BE2C (cell line): ENCODE measurements at regions not wholly inside any gene's neighbourhood (a gene's known extent, or its start where the extent isn't known, plus 50 kb on each side); places are given as distances from the start of the nearest gene placed in this dataset.

ENCODE experiments used
- DNase-seq: peaks from one replicate; pipeline ENCODE4 v3.0.0-alpha.2; 2020
- H3K27me3 ChIP-seq: fragments of 250-450 bp; sonication (Bioruptor Pico); 2 replicates; pipeline ENCODE4 v1.5.1; 2020; ENCODE audit warnings: mild to moderate bottlenecking
- H3K36me3 ChIP-seq: fragments of 250-450 bp; sonication (Bioruptor Pico); 2 replicates; pipeline ENCODE4 v1.5.1; 2020; ENCODE audit warnings: mild to moderate bottlenecking
- H3K4me1 ChIP-seq: fragments of 250-450 bp; sonication (Bioruptor Pico); 2 replicates; pipeline ENCODE4 v1.5.1; 2020
- H3K4me3 ChIP-seq: 2 replicates; pipeline ENCODE4 v1.5.1; 2011; ENCODE audit warnings: low read depth, low read length
- H3K9me3 ChIP-seq: fragments of 250-450 bp; sonication (Bioruptor Pico); 2 replicates; pipeline ENCODE4 v1.5.1; 2020
- TF ChIP-seq, protein P1 (sequence below): IDR thresholded peaks from 2 replicates; pipeline ENCODE4 v1.5.1; 2012; ENCODE audit warnings: mild to moderate bottlenecking, low read depth, low read length

DNA sequence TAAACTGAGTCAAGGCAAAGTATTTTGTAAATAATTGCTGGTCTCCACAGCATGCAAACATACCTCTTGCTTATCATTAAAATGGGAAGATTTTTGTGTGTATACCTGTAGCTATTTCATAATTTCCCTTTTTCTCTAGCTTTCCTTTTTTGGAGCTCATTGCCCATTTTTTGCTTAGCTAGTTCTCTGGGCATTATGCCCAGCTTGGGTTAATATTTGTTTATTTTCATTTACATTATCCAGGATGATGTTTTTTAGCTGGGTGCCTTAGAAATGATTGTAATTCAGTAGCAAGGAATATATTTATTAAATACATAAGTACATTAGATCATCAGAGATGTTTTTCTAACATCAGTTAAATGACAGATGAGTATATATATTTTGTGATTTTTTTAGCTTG lies 1271.7 kb upstream of the GBE1 start:
- Histone ChIP-seq H3K27me3 (no peaks in the 10 kb centered on the region), H3K9me3 (no peaks in the 10 kb centered on the region), H3K4me1 (no peaks in the 10 kb centered on the region), H3K4me3 (no peak overlapping the region), H3K36me3 (no peaks in the 10 kb centered on the region)
- DNase-seq = no peak
- TF ChIP-seq, protein P1, sequence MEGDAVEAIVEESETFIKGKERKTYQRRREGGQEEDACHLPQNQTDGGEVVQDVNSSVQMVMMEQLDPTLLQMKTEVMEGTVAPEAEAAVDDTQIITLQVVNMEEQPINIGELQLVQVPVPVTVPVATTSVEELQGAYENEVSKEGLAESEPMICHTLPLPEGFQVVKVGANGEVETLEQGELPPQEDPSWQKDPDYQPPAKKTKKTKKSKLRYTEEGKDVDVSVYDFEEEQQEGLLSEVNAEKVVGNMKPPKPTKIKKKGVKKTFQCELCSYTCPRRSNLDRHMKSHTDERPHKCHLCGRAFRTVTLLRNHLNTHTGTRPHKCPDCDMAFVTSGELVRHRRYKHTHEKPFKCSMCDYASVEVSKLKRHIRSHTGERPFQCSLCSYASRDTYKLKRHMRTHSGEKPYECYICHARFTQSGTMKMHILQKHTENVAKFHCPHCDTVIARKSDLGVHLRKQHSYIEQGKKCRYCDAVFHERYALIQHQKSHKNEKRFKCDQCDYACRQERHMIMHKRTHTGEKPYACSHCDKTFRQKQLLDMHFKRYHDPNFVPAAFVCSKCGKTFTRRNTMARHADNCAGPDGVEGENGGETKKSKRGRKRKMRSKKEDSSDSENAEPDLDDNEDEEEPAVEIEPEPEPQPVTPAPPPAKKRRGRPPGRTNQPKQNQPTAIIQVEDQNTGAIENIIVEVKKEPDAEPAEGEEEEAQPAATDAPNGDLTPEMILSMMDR = no peak

GRCh38 chr3:83023086-83023485 lies 1261.6 kb upstream of the GBE1 start:
- TF ChIP-seq, protein P1 = no peak
- peaks cover 2% of the 10 kb centered on the region; the same call in 1 of the 2 replicates for H3K9me3 ChIP-seq
- no peak for DNase-seq
- H3K4me1 ChIP-seq = no peaks in the 10 kb centered on the region
- no peaks in the 10 kb centered on the region for H3K27me3 ChIP-seq
- H3K4me3 ChIP-seq = no peak overlapping the region
- no peaks in the 10 kb centered on the region for H3K36me3 ChIP-seq

DNA sequence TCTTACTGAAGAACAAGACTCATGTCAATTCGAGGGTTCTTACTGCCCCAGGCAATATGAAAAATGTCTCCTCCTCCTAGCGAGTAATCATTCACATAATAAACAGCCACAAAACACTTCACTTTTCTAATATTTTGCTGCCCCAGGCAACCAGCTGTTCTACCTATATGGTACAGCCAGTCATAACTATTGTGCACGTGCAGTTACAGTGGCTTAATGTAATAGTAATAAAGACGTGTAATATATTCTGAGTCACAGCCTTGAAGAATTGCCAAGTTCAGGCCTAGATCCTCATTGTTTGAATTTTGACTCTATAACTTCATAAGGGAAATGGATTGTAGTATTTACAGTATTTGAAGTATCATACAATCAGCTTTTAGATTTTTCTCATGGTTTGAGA lies 1250.0 kb upstream of the GBE1 start:
- no peak overlapping the region for H3K4me3 ChIP-seq
- TF ChIP-seq, protein P1 = no peak

DNA sequence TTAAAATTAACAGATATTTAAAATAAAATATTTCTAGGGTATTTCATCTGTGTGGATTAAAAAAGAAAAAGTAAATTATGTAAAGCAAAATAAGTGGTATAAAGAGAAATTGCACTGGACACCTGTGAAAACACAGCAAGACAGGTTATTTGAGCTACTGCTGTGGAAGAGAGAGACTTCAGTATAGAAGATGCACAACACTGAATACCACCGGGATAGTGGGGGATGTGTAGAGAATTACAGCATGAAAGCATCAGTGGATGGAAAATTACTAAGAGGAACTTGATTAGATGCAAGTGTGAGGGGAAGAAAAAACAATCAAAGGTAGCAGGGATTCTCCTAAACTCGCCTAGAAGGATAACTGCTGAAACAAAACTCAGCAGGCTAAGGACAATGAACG lies 1242.5 kb upstream of the GBE1 start:
- DNase-seq = no peak
- Histone ChIP-seq H3K36me3 (no peaks in the 10 kb centered on the region), H3K27me3 (no peaks in the 10 kb centered on the region), H3K4me3 (no peak overlapping the region), H3K9me3 (no peaks in the 10 kb centered on the region), H3K4me1 (peaks cover 2% of the 10 kb centered on the region; the same call in 1 of the 2 replicates)
- TF ChIP-seq, protein P1 = no peak

More for the DNA sequence above, 1250.0 kb upstream of the GBE1 start:
- no peaks in the 10 kb centered on the region for H3K9me3 ChIP-seq
- no peaks in the 10 kb centered on the region for H3K36me3 ChIP-seq
- peak; percentile 15 for DNase-seq
- no peaks in the 10 kb centered on the region for H3K27me3 ChIP-seq
- H3K4me1 ChIP-seq = no peaks in the 10 kb centered on the region

DNA sequence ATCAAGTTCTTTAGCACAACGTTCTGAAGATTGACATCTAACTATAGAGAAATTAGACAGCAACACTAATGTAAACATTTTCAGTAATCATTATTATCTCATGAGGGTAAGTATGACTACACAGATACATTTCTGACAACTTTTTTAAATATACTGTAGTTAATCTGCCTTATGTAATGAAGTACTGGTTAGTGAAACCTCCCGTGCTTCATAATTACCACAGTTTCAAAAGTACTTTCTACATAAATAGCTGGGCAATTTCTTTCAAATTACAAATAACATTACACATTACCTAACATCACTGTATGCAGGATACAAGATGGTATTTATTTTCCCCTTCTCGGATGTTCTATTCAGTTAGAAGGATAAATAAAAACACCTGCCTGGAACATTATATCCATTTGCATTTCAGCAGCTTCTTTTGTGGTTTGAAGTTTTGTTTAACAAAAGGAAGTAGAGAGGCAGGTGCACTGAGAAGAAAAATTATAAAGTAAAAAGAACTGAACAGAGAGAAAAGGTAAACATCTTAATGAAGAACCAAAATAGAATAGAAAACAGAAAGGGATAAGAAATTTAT lies 1241.5 kb upstream of the GBE1 start:
- H3K4me1 ChIP-seq = peaks cover 2% of the 10 kb centered on the region; the same call in 1 of the 2 replicates
- H3K9me3 ChIP-seq = no peaks in the 10 kb centered on the region
- DNase-seq = no peak
- H3K36me3 ChIP-seq = no peaks in the 10 kb centered on the region
- H3K27me3 ChIP-seq = no peaks in the 10 kb centered on the region
- TF ChIP-seq, protein P1 = no peak
- H3K4me3 ChIP-seq = no peak overlapping the region

DNA sequence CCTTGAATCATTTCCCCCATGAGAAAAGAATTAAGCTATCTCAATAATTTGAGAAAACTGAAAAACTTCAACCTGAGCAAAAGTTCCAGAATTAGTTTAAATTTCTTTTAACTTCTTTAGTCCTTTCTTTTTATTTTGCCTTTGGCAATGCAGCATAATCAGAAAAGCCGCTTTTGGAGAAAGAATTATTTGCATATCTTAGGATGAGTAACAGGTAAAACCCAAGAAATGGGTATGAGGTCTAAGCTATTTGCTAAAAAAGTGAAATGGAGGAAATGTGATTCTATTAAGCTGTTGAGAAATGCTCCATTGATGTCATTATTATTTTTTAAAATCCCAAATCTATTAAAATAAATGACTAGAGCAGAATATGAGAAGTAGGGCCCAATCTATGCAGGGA lies 1238.3 kb upstream of the GBE1 start:
- TF ChIP-seq, protein P1 = no peak
- Histone ChIP-seq H3K9me3 (no peaks in the 10 kb centered on the region), H3K4me3 (no peak overlapping the region), H3K36me3 (no peaks in the 10 kb centered on the region), H3K4me1 (no peaks in the 10 kb centered on the region), H3K27me3 (no peaks in the 10 kb centered on the region)
- no peak for DNase-seq
